ENCODE measurements at regions not wholly inside any gene's neighbourhood (a gene's known extent, or its start where the extent isn't known, plus 50 kb on each side); places are given as distances from the start of the nearest gene placed in this dataset.
A peak's percentile ranks its signal among the peaks of the same experiment; 100 is the strongest.

DNA sequence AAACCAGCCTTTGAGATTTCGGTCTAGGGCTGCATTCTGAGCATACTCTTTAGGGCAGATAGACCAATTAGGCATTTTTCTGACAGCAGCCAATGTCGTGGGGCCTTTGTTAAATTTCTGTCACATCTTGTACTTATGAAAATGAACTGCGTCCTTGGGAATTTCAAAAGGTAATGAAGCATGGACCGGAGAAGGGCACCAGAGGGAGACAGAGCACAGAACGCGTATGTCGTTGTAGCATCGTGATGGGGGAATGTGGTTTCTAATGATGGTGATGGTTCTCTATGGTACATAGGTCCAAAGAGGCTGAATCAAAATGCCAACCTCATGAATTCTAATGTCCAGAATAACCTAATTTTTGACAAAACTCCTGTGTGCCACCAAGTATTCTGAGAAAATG, 483.9 kb upstream of the CRIM1 start:
- H4K20me1 ChIP-seq (ENCODE audit: insufficient read depth): no peaks in the 10 kb centered on the region
- 0 out of 2 replicates have a peak, but pooled peaks cover 4% of the 10 kb centered on the region for H3K9me2 ChIP-seq (ENCODE audit: insufficient read depth)
- no peak overlapping the region for H3K4me2 ChIP-seq
- no peak overlapping the region for H3K27ac ChIP-seq
- POLR2A ChIA-PET (ENCODE audit: unreplicated experiment): interaction anchor here (0.7 kb wide), 1 partner anchor 118 kb away, joined by 3 read pairs; no protein-coding TSS in a partner anchor
- no peaks in the 10 kb centered on the region for H3K4me1 ChIP-seq (replicated peaks; ENCODE audit: insufficient read depth)
- H3K27me3 ChIP-seq (ENCODE audit: insufficient read depth, low read depth): no peaks in the 10 kb centered on the region
- no peak for DNase-seq
- TF ChIP-seq EZH2 (IDR thresholded peaks at IDR 0.05; ENCODE audit: low read depth) (no peak), CTCF (conservative IDR thresholded peaks at IDR 0.05) (peak; percentile 27; the same call in 1 of the 2 replicates)
- no peak overlapping the region for H2AFZ ChIP-seq
- no peaks in the 10 kb centered on the region for H3K79me2 ChIP-seq (ENCODE audit: low read depth)
- H3F3A ChIP-seq (ENCODE audit: insufficient read depth, low read depth): no peaks in the 10 kb centered on the region
- no peaks in the 10 kb centered on the region for H3K36me3 ChIP-seq (ENCODE audit: low read depth)
- H3K9me3 ChIP-seq (ENCODE audit: insufficient read depth, low read depth): no peaks in the 10 kb centered on the region
- H3K4me3 ChIP-seq: no peak overlapping the region
- intact Hi-C loops (cut with micrococcal nuclease; ENCODE audit: unreplicated experiment): loop anchor here (10.0 kb wide), 1 partner anchor 483 kb away; the partner anchor contains the start of gene CRIM1
- CTCF ChIA-PET: no interaction called here
- BruUV-seq (replicated peaks): no TSS peak

GRCh38 chr2:35870713-35871112, 484.9 kb upstream of the CRIM1 start:
- POLR2A ChIA-PET (ENCODE audit: unreplicated experiment): no interaction called here
- Histone ChIP-seq H3K4me1 (replicated peaks; ENCODE audit: insufficient read depth) (no peaks in the 10 kb centered on the region), H3K79me2 (ENCODE audit: low read depth) (no peaks in the 10 kb centered on the region), H3K36me3 (ENCODE audit: low read depth) (no peaks in the 10 kb centered on the region), H3K4me2 (no peak overlapping the region), H3K4me3 (no peak overlapping the region), H3K27ac (no peak overlapping the region), H3K9me2 (ENCODE audit: insufficient read depth) (0 out of 2 replicates have a peak, but pooled peaks cover 4% of the 10 kb centered on the region), H3F3A (ENCODE audit: insufficient read depth, low read depth) (no peaks in the 10 kb centered on the region), H2AFZ (no peak overlapping the region), H4K20me1 (ENCODE audit: insufficient read depth) (no peaks in the 10 kb centered on the region), H3K27me3 (ENCODE audit: insufficient read depth, low read depth) (no peaks in the 10 kb centered on the region), H3K9me3 (ENCODE audit: insufficient read depth, low read depth) (no peaks in the 10 kb centered on the region)
- CTCF ChIA-PET: no interaction called here
- DNase-seq: no peak
- intact Hi-C loops (cut with micrococcal nuclease; ENCODE audit: unreplicated experiment): loop anchor here (10.0 kb wide), 1 partner anchor 484 kb away; the partner anchor contains the start of gene CRIM1
- no TSS peak for BruUV-seq (replicated peaks)
- TF ChIP-seq EZH2 (IDR thresholded peaks at IDR 0.05; ENCODE audit: low read depth): no peak
- TF ChIP-seq CTCF (conservative IDR thresholded peaks at IDR 0.05): no peak

DNA sequence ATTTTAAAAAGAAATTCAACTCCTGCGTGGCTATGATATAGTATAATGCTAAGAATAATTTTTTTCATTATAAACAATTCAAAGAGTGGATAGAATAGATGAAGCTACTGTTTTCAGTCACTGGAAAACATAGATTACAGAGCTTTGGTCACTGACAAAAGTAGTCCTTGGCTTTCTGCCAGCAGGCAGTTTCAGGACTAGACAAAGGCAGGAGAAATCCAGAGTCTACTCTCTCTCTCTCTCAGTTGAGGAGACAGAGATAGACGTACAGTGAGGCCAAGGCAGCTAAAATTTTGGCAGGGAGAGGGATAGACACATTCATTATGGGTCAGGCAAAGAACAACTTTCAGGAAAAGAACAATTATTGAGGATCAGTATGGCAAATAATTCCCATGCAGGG, 491.4 kb upstream of the CRIM1 start:
- no peaks in the 10 kb centered on the region for H3K9me3 ChIP-seq (ENCODE audit: insufficient read depth, low read depth)
- DNase-seq: no peak
- no peaks in the 10 kb centered on the region for H3K27me3 ChIP-seq (ENCODE audit: insufficient read depth, low read depth)
- ChIA-PET CTCF (no interaction called here), POLR2A (ENCODE audit: unreplicated experiment) (no interaction called here)
- no peaks in the 10 kb centered on the region for H3K36me3 ChIP-seq (ENCODE audit: low read depth)
- no peak overlapping the region for H3K27ac ChIP-seq
- H3K4me3 ChIP-seq: no peak overlapping the region
- no peak overlapping the region for H3K4me2 ChIP-seq
- H2AFZ ChIP-seq: no peak overlapping the region
- TF ChIP-seq EZH2 (IDR thresholded peaks at IDR 0.05; ENCODE audit: low read depth) (no peak), CTCF (conservative IDR thresholded peaks at IDR 0.05) (no peak)
- H4K20me1 ChIP-seq (ENCODE audit: insufficient read depth): no peaks in the 10 kb centered on the region
- 0 out of 2 replicates have a peak, but pooled peaks cover 4% of the 10 kb centered on the region for H3K9me2 ChIP-seq (ENCODE audit: insufficient read depth)
- BruUV-seq (replicated peaks): no TSS peak
- no peaks in the 10 kb centered on the region for H3K4me1 ChIP-seq (replicated peaks; ENCODE audit: insufficient read depth)
- H3K79me2 ChIP-seq (ENCODE audit: low read depth): no peaks in the 10 kb centered on the region
- H3F3A ChIP-seq (ENCODE audit: insufficient read depth, low read depth): no peaks in the 10 kb centered on the region
- intact Hi-C loops (cut with micrococcal nuclease; ENCODE audit: unreplicated experiment): no loop called here

Measured in PC-9 (cell line).